ENCODE measurements at regions not wholly inside any gene's neighbourhood (a gene's known extent, or its start where the extent isn't known, plus 50 kb on each side); places are given as distances from the start of the nearest gene placed in this dataset.
"Not testable (repeated sequence)": the region's sequence is repeated elsewhere in the genome, so short reads cannot be mapped to it uniquely, and the experiment has no call there.

DNA sequence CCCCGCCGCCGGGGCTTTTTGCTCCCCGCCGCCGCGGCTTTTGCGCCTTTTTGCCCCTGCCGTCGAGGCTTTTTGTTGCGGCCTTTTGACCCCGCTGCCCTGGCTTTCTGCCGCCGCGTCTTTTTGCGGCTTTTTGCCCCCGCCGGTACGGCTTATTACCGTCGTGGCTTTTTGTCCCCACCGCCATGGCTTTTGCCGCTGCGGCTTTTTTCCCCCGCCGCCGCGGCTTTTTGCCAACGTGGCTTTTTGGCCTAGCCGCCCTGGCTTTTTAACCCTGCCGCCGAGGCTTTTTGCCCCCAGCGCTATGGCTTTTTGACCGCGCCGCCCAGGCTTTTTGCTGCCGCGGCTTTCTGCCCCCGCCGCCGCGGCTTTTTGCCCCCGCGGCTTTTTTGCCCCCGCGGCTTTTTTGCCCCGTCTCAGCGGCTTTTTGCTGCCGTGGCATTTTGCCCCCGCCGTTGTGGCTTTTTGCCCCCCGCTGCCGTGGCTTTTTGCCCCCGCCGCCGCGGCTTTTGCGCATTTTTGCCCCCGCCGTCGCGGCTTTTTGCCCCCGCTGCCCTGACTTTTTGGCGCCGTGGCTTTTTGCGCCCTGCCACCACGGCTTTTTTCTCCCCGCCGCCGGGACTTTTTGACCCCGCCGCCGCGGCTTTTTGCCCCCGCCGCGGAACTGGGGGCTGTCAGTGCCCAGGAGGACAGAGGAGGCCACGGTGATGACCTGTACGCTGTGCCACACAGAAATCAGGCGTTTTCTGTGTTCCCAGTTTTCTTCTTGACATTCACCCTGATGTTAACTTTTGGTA is 4828.5 kb upstream of the OR11H1 start:
- H3K4me3 ChIP-seq (ENCODE audit: low read length); H3K27me3 ChIP-seq (ENCODE audit: control insufficient read depth, insufficient read depth); H3K9me3 ChIP-seq (ENCODE audit: control insufficient read depth, low read length); intact Hi-C loops (cut with DNase I); ATAC-seq; H3K4me1 ChIP-seq (ENCODE audit: control insufficient read depth, insufficient read depth, low read length); H3K27ac ChIP-seq (ENCODE audit: low read length): not testable (repeated sequence)
- peak in 1 of 3 donors; percentile 27 for DNase-seq
- 66% methylated on average over 72 of the region's 80 CpGs for WGBS

DNA sequence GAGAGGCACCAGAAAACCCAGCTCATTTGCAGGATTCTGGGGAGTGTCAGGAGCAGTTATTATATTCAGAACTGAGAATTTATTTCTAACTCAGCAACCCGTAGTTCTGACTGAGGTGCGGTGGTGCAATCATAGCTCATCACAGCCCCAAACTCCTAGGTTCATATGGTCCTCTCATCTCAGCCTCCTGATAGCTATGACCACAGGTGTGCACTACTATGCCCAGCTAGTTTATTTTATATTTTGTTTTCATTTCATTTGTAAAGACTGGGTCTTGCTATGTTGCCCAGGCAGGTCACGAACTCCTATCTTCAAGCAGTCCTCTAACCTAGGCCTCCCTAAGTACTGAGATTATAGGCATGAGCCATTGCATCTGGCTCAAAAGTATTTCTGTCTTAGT is 4819.8 kb upstream of the OR11H1 start:
- H3K27me3 ChIP-seq (ENCODE audit: control insufficient read depth, insufficient read depth); DNase-seq; H3K4me3 ChIP-seq (ENCODE audit: low read length); H3K27ac ChIP-seq (ENCODE audit: low read length); H3K4me1 ChIP-seq (ENCODE audit: control insufficient read depth, insufficient read depth, low read length); intact Hi-C loops (cut with DNase I); H3K9me3 ChIP-seq (ENCODE audit: control insufficient read depth, low read length): not testable (repeated sequence)
- peak in 1 of 2 donors; percentile 44 for ATAC-seq
- WGBS: 74% methylated on average over 3 of the region's 3 CpGs

DNA sequence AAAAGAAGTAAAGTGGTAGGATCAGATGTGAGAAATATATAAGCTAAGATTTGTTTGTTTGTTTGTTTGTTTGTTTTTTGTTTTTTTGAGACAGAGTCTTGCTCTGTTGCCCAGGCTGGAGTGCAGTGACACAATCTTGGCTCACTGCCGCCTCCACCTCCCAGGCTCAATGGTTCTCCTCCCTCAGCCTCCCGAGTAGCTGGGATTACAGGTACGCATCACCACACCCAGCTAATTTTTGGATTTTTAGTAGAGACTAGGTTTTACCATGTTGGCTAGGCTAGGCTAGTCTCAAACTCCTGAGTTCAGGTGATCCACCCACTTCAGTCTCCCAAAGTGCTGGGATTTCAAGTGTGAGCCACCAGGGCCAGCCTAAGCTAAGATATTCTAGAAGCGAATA is 4817.1 kb upstream of the OR11H1 start:
- H3K27me3 ChIP-seq (ENCODE audit: control insufficient read depth, insufficient read depth); H3K4me1 ChIP-seq (ENCODE audit: control insufficient read depth, insufficient read depth, low read length); H3K27ac ChIP-seq (ENCODE audit: low read length); H3K4me3 ChIP-seq (ENCODE audit: low read length); H3K9me3 ChIP-seq (ENCODE audit: control insufficient read depth, low read length); intact Hi-C loops (cut with DNase I); ATAC-seq: not testable (repeated sequence)
- peak in 1 of 3 donors; percentile 26 for DNase-seq
- 41% methylated on average over 4 of the region's 4 CpGs for WGBS

DNA sequence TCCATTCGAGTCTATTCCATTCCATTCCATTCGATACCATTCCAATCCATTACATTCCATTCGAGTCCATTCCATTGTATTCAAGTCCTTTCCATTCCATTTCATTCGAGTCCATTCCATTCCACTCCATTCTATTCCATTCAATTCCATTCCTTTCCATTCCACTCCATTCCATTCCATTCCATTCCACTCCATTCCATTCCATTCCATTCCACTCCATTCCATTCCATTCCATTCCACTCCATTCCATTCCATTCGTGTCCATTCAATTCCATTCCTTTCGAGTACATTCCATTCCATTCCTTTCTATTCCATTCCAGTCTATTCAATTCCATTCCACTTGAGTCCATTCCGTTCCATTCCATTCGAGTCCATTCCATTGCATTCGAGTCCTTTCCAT is 4805.2 kb upstream of the OR11H1 start:
- H3K27ac ChIP-seq (ENCODE audit: low read length); H3K4me1 ChIP-seq (ENCODE audit: control insufficient read depth, insufficient read depth, low read length); H3K9me3 ChIP-seq (ENCODE audit: control insufficient read depth, low read length); DNase-seq; intact Hi-C loops (cut with DNase I); H3K27me3 ChIP-seq (ENCODE audit: control insufficient read depth, insufficient read depth); H3K4me3 ChIP-seq (ENCODE audit: low read length): not testable (repeated sequence)
- WGBS: 58% methylated on average over 9 of the region's 9 CpGs
- ATAC-seq: peak in 1 of 2 donors; percentile 45

DNA sequence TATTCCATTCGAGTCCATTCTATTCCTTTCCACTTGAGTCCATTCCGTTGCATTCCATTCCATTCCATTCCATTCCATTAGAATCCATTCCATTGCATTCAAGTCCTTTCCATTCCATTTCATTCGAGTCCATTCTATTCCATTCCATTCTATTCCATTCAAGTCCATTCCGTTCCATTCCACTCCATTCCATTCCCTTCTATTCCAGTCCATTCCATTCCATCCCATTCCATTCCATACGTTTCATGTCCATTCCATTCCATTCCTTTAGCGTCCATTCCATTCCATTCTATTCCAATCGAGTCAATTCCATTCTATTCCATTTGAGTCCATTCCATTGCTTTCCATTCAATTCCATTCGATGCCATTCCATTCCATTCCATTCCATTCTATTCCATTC is 4804.0 kb upstream of the OR11H1 start:
- H3K4me3 ChIP-seq (ENCODE audit: low read length); DNase-seq; H3K27me3 ChIP-seq (ENCODE audit: control insufficient read depth, insufficient read depth); H3K27ac ChIP-seq (ENCODE audit: low read length); H3K9me3 ChIP-seq (ENCODE audit: control insufficient read depth, low read length); H3K4me1 ChIP-seq (ENCODE audit: control insufficient read depth, insufficient read depth, low read length); ATAC-seq; intact Hi-C loops (cut with DNase I): not testable (repeated sequence)
- 52% methylated on average over 8 of the region's 8 CpGs for WGBS

DNA sequence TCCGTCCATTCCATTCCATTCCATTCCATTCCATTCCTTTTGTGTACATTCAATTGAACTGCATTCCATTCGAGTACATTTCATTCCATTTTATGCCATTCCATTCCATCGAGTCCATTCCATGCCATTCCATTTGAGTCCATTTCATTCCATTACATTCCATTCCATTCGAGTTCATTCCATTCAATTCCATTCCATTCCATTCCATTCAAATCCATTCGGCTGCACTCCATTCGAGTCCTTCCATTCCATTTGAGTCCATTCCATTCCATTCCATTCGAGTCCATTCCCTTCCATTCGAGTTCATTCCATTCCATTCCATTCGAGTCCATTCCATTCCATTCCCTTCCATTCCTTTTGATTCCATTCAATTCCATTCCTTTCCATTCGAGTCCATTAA is 4800.6 kb upstream of the OR11H1 start:
- intact Hi-C loops (cut with DNase I): no loop called here
- Histone ChIP-seq H3K4me1 (ENCODE audit: control insufficient read depth, insufficient read depth, low read length) (no peaks in the 10 kb centered on the region), H3K27me3 (ENCODE audit: control insufficient read depth, insufficient read depth) (no peaks in the 10 kb centered on the region), H3K9me3 (ENCODE audit: control insufficient read depth, low read length) (peaks cover 6% of the 10 kb centered on the region), H3K27ac (ENCODE audit: low read length) (no peak overlapping the region), H3K4me3 (ENCODE audit: low read length) (no peak overlapping the region)
- 61% methylated on average over 10 of the region's 10 CpGs for WGBS
- DNase-seq (no peak), ATAC-seq (no peak)

DNA sequence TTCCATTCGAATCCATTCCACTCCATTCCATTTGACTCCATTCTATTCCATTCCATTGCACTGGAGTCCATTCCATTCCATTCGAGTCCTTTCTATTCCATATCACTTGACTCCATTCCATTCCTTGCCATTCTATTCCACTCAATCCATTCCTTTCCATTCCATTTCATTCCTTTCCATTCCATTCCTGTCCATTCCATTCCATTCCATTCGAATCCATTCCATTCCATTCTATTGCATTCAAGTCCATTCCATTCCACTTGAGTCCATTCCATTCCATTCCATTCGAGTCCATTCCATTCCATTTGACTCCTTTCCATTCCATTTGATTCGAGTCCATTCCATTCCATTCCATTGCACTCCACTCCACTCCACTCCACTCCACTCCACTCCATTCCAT is 4798.0 kb upstream of the OR11H1 start:
- H3K4me3 ChIP-seq (ENCODE audit: low read length); H3K27ac ChIP-seq (ENCODE audit: low read length); H3K9me3 ChIP-seq (ENCODE audit: control insufficient read depth, low read length); ATAC-seq; H3K27me3 ChIP-seq (ENCODE audit: control insufficient read depth, insufficient read depth); H3K4me1 ChIP-seq (ENCODE audit: control insufficient read depth, insufficient read depth, low read length); DNase-seq; intact Hi-C loops (cut with DNase I): not testable (repeated sequence)
- 42% methylated on average over 5 of the region's 5 CpGs for WGBS

DNA sequence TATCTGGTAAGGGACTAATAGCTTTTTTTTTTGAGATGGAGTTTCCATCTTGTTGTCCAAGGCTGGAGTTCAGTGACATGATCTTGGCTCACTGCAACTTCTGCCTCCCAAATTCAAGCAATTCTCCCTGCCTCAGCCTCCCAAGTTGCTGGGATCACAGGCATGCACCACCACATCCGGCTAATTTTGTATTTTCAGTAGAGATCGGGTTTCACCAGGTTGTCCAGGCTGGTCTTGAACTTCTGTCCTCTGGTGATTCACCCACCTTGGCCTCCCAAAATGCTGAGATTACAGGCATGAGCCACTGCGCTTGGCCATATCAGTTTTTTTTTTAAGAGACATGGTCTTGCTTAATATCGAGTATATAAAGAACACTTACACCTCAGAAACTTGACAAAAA is 4797.3 kb upstream of the OR11H1 start:
- WGBS: 69% methylated on average over 4 of the region's 4 CpGs
- not testable (repeated sequence) for H3K9me3 ChIP-seq (ENCODE audit: control insufficient read depth, low read length)

DNA sequence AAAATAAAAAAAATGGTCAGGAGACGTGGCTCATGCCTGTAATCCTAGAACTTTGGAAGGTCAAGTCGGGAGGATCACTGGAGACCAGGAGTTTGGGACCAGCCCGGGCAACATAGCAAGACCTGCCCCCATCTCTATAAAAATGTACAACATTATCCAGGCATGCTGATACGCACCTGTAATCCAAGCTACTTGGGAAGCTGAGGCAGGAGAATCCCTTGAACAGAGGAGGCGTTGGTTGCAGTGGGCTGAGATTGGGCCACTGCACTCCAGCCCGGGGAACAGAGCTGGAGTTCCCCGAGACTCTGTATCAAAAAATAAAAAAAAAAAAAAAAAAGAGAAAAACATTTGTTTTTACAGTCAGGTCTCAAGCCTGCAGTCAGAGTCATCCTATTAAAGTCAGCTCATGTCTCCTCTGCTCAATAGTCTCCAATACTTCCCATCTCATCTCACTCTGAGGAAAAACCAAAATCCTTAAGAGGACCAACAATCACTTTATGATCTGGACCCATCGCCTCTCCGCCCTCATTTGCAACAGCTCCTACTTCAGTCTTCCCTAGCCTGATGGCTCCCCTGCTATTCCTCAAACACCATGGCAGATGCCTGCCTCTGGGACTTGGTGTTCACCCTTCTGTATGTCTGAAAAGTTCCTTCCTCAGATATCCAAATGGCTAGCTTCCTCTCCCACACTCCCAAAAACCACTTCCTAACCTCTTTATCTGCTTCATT is 4796.6 kb upstream of the OR11H1 start:
- peak in 1 of 3 donors; percentile 34 for DNase-seq
- H3K4me1 ChIP-seq (ENCODE audit: control insufficient read depth, insufficient read depth, low read length); H3K9me3 ChIP-seq (ENCODE audit: control insufficient read depth, low read length); H3K27ac ChIP-seq (ENCODE audit: low read length); intact Hi-C loops (cut with DNase I); H3K27me3 ChIP-seq (ENCODE audit: control insufficient read depth, insufficient read depth); H3K4me3 ChIP-seq (ENCODE audit: low read length): not testable (repeated sequence)
- peak in 1 of 2 donors; percentile 3 for ATAC-seq
- WGBS: 59% methylated on average over 9 of the region's 9 CpGs

More for the DNA sequence above, 4797.3 kb upstream of the OR11H1 start:
- H3K4me3 ChIP-seq (ENCODE audit: low read length); intact Hi-C loops (cut with DNase I); ATAC-seq; H3K27ac ChIP-seq (ENCODE audit: low read length); DNase-seq; H3K4me1 ChIP-seq (ENCODE audit: control insufficient read depth, insufficient read depth, low read length); H3K27me3 ChIP-seq (ENCODE audit: control insufficient read depth, insufficient read depth): not testable (repeated sequence)

DNA sequence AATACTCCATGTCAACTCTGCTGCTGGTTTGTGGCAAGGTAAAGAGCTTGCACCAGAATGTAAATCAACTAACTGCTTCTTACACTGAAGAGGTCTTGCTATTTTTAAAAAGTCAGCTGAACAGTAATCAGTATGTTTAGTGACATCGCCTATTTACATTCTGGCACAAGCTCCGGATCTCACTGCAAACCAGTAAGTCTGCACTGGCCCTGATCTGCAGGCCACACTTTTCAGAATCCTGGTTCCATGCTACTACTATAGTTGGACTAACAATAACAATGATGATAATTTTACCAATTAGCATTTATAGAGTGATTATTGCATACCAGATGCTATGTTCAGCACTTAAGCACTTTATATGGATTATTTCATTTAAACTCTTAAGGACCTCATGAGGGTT is 4792.9 kb upstream of the OR11H1 start:
- H3K27ac ChIP-seq (ENCODE audit: low read length); DNase-seq; intact Hi-C loops (cut with DNase I); H3K27me3 ChIP-seq (ENCODE audit: control insufficient read depth, insufficient read depth); H3K4me3 ChIP-seq (ENCODE audit: low read length); H3K4me1 ChIP-seq (ENCODE audit: control insufficient read depth, insufficient read depth, low read length); H3K9me3 ChIP-seq (ENCODE audit: control insufficient read depth, low read length): not testable (repeated sequence)
- 58% methylated on average over 2 of the region's 2 CpGs for WGBS
- peak in 1 of 2 donors; percentile 2 for ATAC-seq

DNA sequence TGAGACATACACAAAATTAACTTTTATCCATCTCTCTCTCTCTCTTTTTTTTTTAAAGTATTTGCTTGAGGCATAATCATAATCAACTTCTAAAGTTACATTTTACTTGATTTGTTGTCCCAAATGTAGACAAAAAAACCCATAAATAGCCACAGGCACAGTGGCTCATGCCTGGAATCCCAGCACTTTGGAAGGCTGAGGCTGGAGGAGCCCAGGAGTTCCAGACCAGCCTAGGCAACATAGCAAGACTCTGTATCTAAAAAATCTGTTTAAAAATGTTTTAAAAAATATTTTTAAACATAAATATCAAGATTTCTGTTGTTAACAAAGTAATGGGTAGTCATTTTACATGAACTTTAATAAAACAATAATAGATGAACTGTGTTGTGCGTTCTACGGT is 4791.1 kb upstream of the OR11H1 start:
- H3K9me3 ChIP-seq (ENCODE audit: control insufficient read depth, low read length); H3K4me1 ChIP-seq (ENCODE audit: control insufficient read depth, insufficient read depth, low read length); H3K27ac ChIP-seq (ENCODE audit: low read length); H3K27me3 ChIP-seq (ENCODE audit: control insufficient read depth, insufficient read depth); DNase-seq; ATAC-seq; intact Hi-C loops (cut with DNase I); H3K4me3 ChIP-seq (ENCODE audit: low read length): not testable (repeated sequence)
- 59% methylated on average over 2 of the region's 2 CpGs for WGBS
